ENCODE measurements at regions not wholly inside any gene's neighbourhood (a gene's known extent, or its start where the extent isn't known, plus 50 kb on each side); places are given as distances from the start of the nearest gene placed in this dataset.
"Not testable (repeated sequence)": the region's sequence is repeated elsewhere in the genome, so short reads cannot be mapped to it uniquely, and the experiment has no call there.

DNA sequence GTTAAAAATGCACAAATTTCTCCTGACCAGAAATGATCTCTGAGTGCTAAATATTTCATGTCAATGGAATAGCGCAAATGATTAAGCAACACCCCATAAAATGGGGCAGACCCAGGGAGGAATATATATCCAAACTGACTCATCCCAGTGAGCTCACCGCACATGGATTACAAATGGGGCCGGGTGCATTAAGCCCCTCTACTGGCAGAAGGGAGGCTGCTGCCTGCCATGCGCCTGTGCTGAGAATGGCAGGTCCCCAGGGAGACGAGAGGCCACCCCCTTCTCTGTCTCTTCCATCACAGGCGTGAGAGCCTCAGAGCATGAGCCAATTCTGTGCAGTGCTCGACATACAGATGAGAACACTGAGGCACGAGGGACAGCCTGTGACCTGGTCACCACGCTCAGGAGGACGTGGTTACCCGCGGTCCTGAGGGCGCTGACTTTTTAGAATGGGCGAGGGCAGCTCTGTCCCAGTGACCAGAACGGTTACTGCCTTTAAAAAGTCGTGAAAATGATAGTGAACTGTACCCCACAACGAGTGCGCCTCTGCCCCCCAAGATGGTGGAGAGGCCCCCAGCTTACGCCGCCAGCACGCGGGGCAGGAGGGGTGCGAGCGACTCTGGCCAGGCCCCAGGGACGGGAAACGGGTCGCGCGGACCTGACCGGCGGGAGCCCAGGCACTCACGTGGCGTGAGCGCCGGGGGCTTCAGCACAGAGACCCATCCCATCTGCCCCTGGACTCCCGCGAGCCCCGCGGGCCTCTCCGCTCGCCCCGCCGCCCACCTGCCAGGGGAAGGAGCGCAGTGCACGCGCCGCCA is 130.2 kb upstream of the ALDH3B2 start:
- not testable (repeated sequence) for DNase-seq

- DNase-seq: not testable (repeated sequence)
Measured at GRCh38 chr11:67803519-67803918, 129.1 kb upstream of the ALDH3B2 start.

- not testable (repeated sequence) for DNase-seq
Measured at GRCh38 chr11:67803055-67803454, 128.6 kb upstream of the ALDH3B2 start.

DNA sequence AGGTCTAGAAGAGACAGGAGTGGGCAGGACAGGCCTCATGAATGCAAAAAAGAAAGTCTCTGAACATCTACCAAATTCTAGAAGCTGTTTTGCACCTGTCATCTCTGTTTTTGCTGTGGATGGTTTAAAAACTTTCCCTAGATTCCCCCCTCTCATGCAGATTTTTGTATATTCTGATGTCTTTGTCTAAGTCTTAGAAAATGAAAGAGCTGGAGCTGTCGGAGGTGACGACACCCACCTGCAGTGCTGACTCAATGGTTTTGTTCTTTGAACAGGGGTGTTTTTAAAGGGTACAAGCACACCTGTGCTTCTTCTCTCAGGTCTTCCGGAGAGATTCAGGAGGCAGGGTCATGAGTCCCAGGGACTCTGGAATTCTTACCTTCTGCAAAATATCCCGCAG is 128.2 kb upstream of the ALDH3B2 start:
- DNase-seq: not testable (repeated sequence)

GRCh38 chr11:67801397-67801796 is 127.0 kb upstream of the ALDH3B2 start:
- DNase-seq: not testable (repeated sequence)

GRCh38 chr11:67800591-67800990 is 126.2 kb upstream of the ALDH3B2 start:
- DNase-seq: not testable (repeated sequence)

DNA sequence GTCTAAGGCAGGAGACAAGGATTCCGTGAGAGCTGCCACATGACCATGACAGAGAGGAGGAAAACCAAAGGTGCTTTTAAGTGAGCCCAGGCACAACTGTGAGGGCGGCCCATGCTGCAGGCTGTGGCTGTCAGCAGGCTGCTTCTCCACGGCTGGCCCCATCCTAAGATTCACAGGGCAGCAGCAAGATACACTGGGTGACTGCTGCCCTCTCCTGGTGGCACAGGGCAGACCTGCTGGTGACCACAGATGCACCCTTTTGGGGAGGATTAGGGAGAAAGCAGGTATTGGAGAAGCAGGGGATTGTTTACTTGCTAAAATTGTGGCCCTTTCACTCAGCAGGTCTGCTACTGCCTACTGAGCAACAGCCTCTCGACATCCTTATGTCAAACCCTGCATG is 125.4 kb upstream of the ALDH3B2 start:
- not testable (repeated sequence) for DNase-seq

GRCh38 chr11:67797726-67798521 is 123.5 kb upstream of the ALDH3B2 start:
- not testable (repeated sequence) for DNase-seq

- DNase-seq: no peak
Measured at GRCh38 chr11:67795746-67796145, 121.3 kb upstream of the ALDH3B2 start.

- DNase-seq: not testable (repeated sequence)
Measured at GRCh38 chr11:67793750-67794149, 119.3 kb upstream of the ALDH3B2 start.

- DNase-seq: not testable (repeated sequence)
Measured at GRCh38 chr11:67792273-67792990, 118.0 kb upstream of the ALDH3B2 start.

DNA sequence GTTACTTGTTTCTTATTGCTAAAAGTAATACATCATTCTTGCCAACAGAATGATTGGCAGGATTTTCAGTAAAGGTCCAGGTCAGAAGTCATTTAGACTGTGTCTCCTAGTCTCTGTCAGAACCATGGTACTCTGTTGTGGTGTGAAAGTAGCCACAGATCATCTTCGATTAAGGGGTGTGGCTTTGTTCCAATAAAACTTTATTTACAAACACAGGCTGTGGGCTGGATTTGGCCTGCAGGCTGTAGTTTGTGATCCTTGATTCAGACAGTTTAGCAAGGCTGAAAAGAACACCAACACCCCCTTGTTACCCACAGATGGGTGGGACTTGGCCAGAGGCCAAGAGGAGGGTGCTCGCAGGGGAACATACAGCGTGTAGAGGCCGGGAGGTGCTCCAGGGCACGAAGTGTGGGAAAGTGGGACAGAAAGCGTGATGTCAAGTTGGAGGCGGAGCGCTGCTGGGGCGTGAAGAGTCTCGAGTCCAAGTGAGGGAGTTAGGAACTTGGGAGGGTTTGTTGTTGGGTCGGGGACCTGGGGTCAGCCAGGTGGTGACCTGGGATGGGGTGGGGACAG is 117.3 kb upstream of the ALDH3B2 start:
- DNase-seq: not testable (repeated sequence)

GRCh38 chr11:67788341-67788695 is 113.9 kb upstream of the ALDH3B2 start:
- DNase-seq: not testable (repeated sequence)

GRCh38 chr11:67787681-67788340 is 113.4 kb upstream of the ALDH3B2 start:
- not testable (repeated sequence) for DNase-seq

DNA sequence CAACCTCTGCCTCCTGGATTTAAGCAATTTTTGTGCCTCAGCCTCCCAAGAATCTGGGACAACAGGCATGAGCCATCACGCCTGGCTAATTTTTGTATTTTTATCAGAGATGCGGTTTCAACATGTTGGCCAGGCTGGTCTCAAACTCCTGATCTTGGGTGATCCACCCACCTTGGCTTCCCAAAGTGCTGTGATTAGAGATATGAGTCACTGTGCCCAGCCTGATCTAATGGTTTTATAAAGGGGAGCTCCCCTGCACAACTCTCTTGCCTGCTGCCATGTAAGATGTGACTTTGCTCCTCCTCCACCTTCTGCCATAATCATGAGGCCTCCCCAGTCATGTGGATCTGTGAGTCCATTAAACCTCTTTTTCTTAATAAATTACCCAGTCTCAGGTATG is 107.5 kb upstream of the ALDH3B2 start:
- DNase-seq: not testable (repeated sequence)

DNA sequence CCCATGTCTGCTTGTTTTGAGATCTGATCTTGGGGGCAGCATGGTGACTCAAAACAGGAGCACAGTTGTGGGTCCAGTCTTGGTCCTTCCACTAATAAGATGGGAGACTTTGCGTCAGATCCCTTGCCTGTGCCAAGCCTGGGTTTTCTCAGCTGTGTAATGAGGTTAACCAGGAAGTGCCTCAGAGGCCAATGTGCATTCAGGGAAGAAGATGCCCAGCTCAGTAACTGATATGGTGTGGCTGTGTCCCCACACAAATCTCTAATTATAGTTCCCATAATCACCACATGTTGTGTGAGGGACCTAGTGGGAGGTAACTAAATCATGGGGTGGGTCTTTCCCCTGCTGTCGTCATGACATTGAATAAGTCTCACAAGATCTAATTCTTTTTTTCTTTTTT is 107.1 kb upstream of the ALDH3B2 start:
- not testable (repeated sequence) for DNase-seq

GRCh38 chr11:67780056-67780455 is 105.6 kb upstream of the ALDH3B2 start:
- no peak for DNase-seq

- DNase-seq: not testable (repeated sequence)
Measured at GRCh38 chr11:67779189-67779875, 104.9 kb upstream of the ALDH3B2 start.

GRCh38 chr11:67776852-67777520 is 102.6 kb upstream of the ALDH3B2 start:
- no peak for DNase-seq

GRCh38 chr11:67774175-67774574 is 99.8 kb upstream of the ALDH3B2 start:
- not testable (repeated sequence) for DNase-seq

All from hippocampal formation (tissue), 2 donors.